Adrenal gland (tissue), 9 donors: ENCODE measurements at regions not wholly inside any gene's neighbourhood (a gene's known extent, or its start where the extent isn't known, plus 50 kb on each side); places are given as distances from the start of the nearest gene placed in this dataset.

Experiments
- DNase-seq, 7 donors: peaks; one replicate each; pipeline ENCODE4 v3.0.0-alpha.2; 2019 to 2020
- H3K27ac ChIP-seq, 5 donors: fragments of 200-600 bp; sonication (generic) in 4 of 5; 1 replicate in 3 of 5; 2 replicates in 2 of 5; pipeline versions ENCODE4 v1.5.1 to v1.8.0; 2016 to 2020; ENCODE audit warnings: mild to moderate bottlenecking in 1 of 5
- H3K27me3 ChIP-seq: fragments of 200-600 bp; 2 replicates; pipeline ENCODE4 v1.8.0; 2021
- H3K36me3 ChIP-seq, 2 donors: fragments of 200-600 bp; replicated peaks in 1 of 2; 1 replicate in 1 of 2; 2 replicates in 1 of 2; pipeline versions ENCODE4 v1.5.1 to v1.8.0; 2018 to 2022
- H3K4me1 ChIP-seq, 2 donors: fragments of 200-600 bp; replicated peaks in 1 of 2; 1 replicate in 1 of 2; 2 replicates in 1 of 2; pipeline versions ENCODE4 v1.5.1 to v1.8.0; 2018 to 2021
- H3K4me3 ChIP-seq, 4 donors: fragments of 200-600 bp; sonication (generic) in 3 of 4; one replicate each; pipeline ENCODE4 v1.5.1; 2016 to 2018
- H3K9me3 ChIP-seq, 3 donors: fragments of 200-600 bp; sonication (generic) in 1 of 3; replicated peaks in 1 of 3; 1 replicate in 2 of 3; 2 replicates in 1 of 3; pipeline versions ENCODE4 v1.5.1 to v1.8.0; 2016 to 2021
- CTCF ChIP-seq, 6 experiments: fragments of 450-650 bp in 4 of 6; fragments of 200-600 bp in 2 of 6; sonication (generic) in 1 of 6; IDR thresholded peaks; 1 replicate in 5 of 6; 2 replicates in 1 of 6; pipeline versions ENCODE4 v1.5.1 to v1.8.0; 2016 to 2021; ENCODE audit warnings: antibody characterized with exemption in 6 of 6, mild to moderate bottlenecking in 2 of 6, moderate library complexity in 1 of 6
- POLR2A ChIP-seq, 2 donors: fragments of 450-650 bp; IDR thresholded peaks; one replicate each; pipeline ENCODE4 v1.6.1; 2017; ENCODE audit warnings: antibody characterized with exemption in 2 of 2, mild to moderate bottlenecking in 2 of 2, moderate library complexity in 1 of 2
- WGBS, 4 donors: extraction: QIAGEN DNeasy Blood & Tissue Kit in 2 of 4; methylation state at CpG; one replicate each; pipeline versions ENCODE4 v1.1.5 to v1.1.7; 2013 to 2017; 5-methylcytosine and 5-hydroxymethylcytosine counted together
- intact Hi-C, 2 donors: fragments of 100-400 bp; cut with DNase I; formaldehyde crosslinking; loops; one replicate each; pipeline versions ENCODE4 v1.14.1 to v1.15.0; 2022 to 2023
- donor health status: healthy with polysubstance abuse.
- donor health status: Bipolar disorder and iron deficiency.
- donor health status: DM: yes; HTN: yes; CAD: no.
- donor health status: DM: no; HTN: no; CAD: no.
- donor health status: DM: no; HTN: no; CAD: no.

GRCh38 chr17:56030009-56030624, 123.2 kb upstream of the ANKFN1 start:
- Histone ChIP-seq H3K4me1 (no peaks in the 10 kb centered on the region), H3K27me3 (no peaks in the 10 kb centered on the region), H3K27ac (no peak overlapping the region), H3K4me3 (no peak overlapping the region), H3K9me3 (no peaks in the 10 kb centered on the region), H3K36me3 (no peaks in the 10 kb centered on the region)
- 53 to 62% (median 55%) methylated on average over 6 to 8 of the region's 8 CpGs for WGBS, 4 donors
- DNase-seq = no peak
- intact Hi-C loops = no loop called here
- TF ChIP-seq CTCF (IDR thresholded peaks at IDR 0.05) = no peak
- TF ChIP-seq POLR2A (IDR thresholded peaks at IDR 0.05) = no peak

- DNase-seq = no peak
- no peak for TF ChIP-seq CTCF (IDR thresholded peaks at IDR 0.05)
- no peak for TF ChIP-seq POLR2A (IDR thresholded peaks at IDR 0.05)
- intact Hi-C loops = no loop called here
- Histone ChIP-seq H3K27me3 (no peaks in the 10 kb centered on the region), H3K4me3 (no peak overlapping the region), H3K4me1 (no peaks in the 10 kb centered on the region), H3K9me3 (no peaks in the 10 kb centered on the region), H3K36me3 (no peaks in the 10 kb centered on the region), H3K27ac (no peak overlapping the region)
- WGBS, 4 donors = 52 to 80% (median 70%) methylated on average over 2 of the region's 2 CpGs
These were observed 121.6 kb upstream of the ANKFN1 start for GRCh38 chr17:56031636-56032035.

- Histone ChIP-seq H3K36me3 (no peaks in the 10 kb centered on the region), H3K27ac (no peak overlapping the region), H3K4me1 (no peaks in the 10 kb centered on the region), H3K4me3 (no peak overlapping the region), H3K27me3 (no peaks in the 10 kb centered on the region), H3K9me3 (no peaks in the 10 kb centered on the region)
- TF ChIP-seq CTCF (IDR thresholded peaks at IDR 0.05) (no peak), POLR2A (IDR thresholded peaks at IDR 0.05) (no peak)
- WGBS, 4 donors = 54 to 74% (median 67%) methylated on average over 6 of the region's 6 CpGs
- no peak for DNase-seq
- intact Hi-C loops = no loop called here
These were observed 119.1 kb upstream of the ANKFN1 start for GRCh38 chr17:56034197-56034635.

GRCh38 chr17:56038131-56038530, 115.1 kb upstream of the ANKFN1 start:
- Histone ChIP-seq H3K27ac (no peak overlapping the region), H3K27me3 (no peaks in the 10 kb centered on the region), H3K9me3 (no peaks in the 10 kb centered on the region), H3K4me3 (no peak overlapping the region), H3K4me1 (no peaks in the 10 kb centered on the region), H3K36me3 (no peaks in the 10 kb centered on the region)
- 28 to 34% (median 30%) methylated on average over 6 of the region's 6 CpGs for WGBS, 4 donors
- no peak for DNase-seq
- TF ChIP-seq POLR2A (IDR thresholded peaks at IDR 0.05) = no peak
- intact Hi-C loops = no loop called here

- H3K36me3 ChIP-seq = no peaks in the 10 kb centered on the region
- no peak overlapping the region for H3K27ac ChIP-seq
- WGBS, 4 donors = 31 to 46% (median 35%) methylated on average over 8 to 9 of the region's 9 CpGs
- DNase-seq = peak in 1 of 7 donors; percentile 53
- no peak for TF ChIP-seq POLR2A (IDR thresholded peaks at IDR 0.05)
- no peak for TF ChIP-seq CTCF (IDR thresholded peaks at IDR 0.05)
- H3K4me1 ChIP-seq = no peaks in the 10 kb centered on the region
- no peaks in the 10 kb centered on the region for H3K9me3 ChIP-seq
- no peak overlapping the region for H3K4me3 ChIP-seq
- intact Hi-C loops = no loop called here
- no peaks in the 10 kb centered on the region for H3K27me3 ChIP-seq
These were observed 107.4 kb upstream of the ANKFN1 start for GRCh38 chr17:56045872-56046271.
